BLaER1 treated with 17β-estradiol and CSF1 and Interleukin-3, amounts not matched to agents 10 nM and 100 nM (cell line): ENCODE measurements at regions not wholly inside any gene's neighbourhood (a gene's known extent, or its start where the extent isn't known, plus 50 kb on each side); places are given as distances from the start of the nearest gene placed in this dataset.
"Not testable (repeated sequence)": the region's sequence is repeated elsewhere in the genome, so short reads cannot be mapped to it uniquely, and the experiment has no call there.

ENCODE experiments used
- H3K27ac ChIP-seq, 11 experiments: shearing (Covaris generic); formaldehyde crosslinking; 2 replicates each; pipeline ENCODE4 v1.8.1; 2022
- H3K27me3 ChIP-seq, 11 experiments: shearing (Covaris generic); formaldehyde crosslinking; 2 replicates each; pipeline ENCODE4 v1.8.1; 2022
- H3K36me3 ChIP-seq, 11 experiments: shearing (Covaris generic); formaldehyde crosslinking; 2 replicates each; pipeline ENCODE4 v1.8.1; 2022
- H3K4me1 ChIP-seq, 10 experiments: shearing (Covaris generic); formaldehyde crosslinking; 2 replicates each; pipeline ENCODE4 v1.8.1; 2022
- H3K4me2 ChIP-seq, 11 experiments: shearing (Covaris generic); formaldehyde crosslinking; 2 replicates each; pipeline ENCODE4 v1.8.1; 2022
- H3K4me3 ChIP-seq, 10 experiments: shearing (Covaris generic); formaldehyde crosslinking; 2 replicates each; pipeline ENCODE4 v1.8.1; 2022
- H3K9ac ChIP-seq, 11 experiments: shearing (Covaris generic); formaldehyde crosslinking; 2 replicates each; pipeline ENCODE4 v1.8.1; 2022
- H3K9me3 ChIP-seq, 11 experiments: shearing (Covaris generic); formaldehyde crosslinking; replicated peaks in 1 of 11; 2 replicates each; pipeline ENCODE4 v1.8.1; 2022
- H4K20me1 ChIP-seq, 11 experiments: shearing (Covaris generic); formaldehyde crosslinking; 2 replicates each; pipeline ENCODE4 v1.8.1; 2022
- Cebpa-rat ChIP-seq, 11 experiments: shearing (Covaris generic); IDR thresholded peaks; 2 replicates each; pipeline ENCODE4 v1.8.1; 2022

- H3K27me3 ChIP-seq, H3K27ac ChIP-seq, H3K4me1 ChIP-seq, H3K4me2 ChIP-seq, H4K20me1 ChIP-seq, H3K4me3 ChIP-seq, H3K36me3 ChIP-seq, H3K9ac ChIP-seq: not testable (repeated sequence)
- H3K9me3 ChIP-seq, result peaks cover 7 to 22% (median 15%) of the 10 kb centered on the region in 11 experiments; a peak in 16 of 22 replicates
Measured at GRCh38 chr6:86872810-86873209, 64.5 kb upstream of the HTR1E start.

DNA sequence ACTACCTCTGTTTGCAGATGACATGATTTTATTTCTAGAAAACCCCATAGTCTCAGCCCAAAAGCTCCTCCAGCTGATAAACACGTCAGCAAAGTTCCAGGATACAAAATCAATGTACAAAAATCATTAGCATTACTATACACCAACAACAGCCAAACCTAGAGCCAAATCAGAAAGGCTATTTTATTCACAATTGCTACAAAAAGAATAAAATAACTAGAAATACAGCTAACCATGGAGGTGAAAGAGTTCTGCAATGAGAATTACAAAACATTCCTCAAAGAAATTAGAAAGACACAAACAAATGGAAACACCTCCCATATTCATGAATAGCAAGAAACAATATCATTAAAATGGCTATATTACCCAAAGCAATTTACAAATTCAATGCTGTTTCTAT, 65.6 kb upstream of the HTR1E start:
- Histone ChIP-seq H3K9me3 (peaks cover 7 to 24% (median 16%) of the 10 kb centered on the region in 11 experiments; a peak in 16 of 22 replicates), H3K27ac (no peak overlapping the region), H3K4me1 (no peaks in the 10 kb centered on the region), H4K20me1 (no peaks in the 10 kb centered on the region), H3K4me3 (no peak overlapping the region), H3K4me2 (no peak overlapping the region), H3K9ac (no peak overlapping the region), H3K27me3 (no peaks in the 10 kb centered on the region), H3K36me3 (no peaks in the 10 kb centered on the region)
- no peak for TF ChIP-seq Cebpa-rat (IDR thresholded peaks at IDR 0.05)

- Histone ChIP-seq H3K4me2 (no peak overlapping the region), H3K9me3 (peaks cover 7 to 24% (median 16%) of the 10 kb centered on the region in 11 experiments; a peak in 16 of 22 replicates), H3K9ac (no peak overlapping the region), H3K27me3 (no peaks in the 10 kb centered on the region), H3K36me3 (no peaks in the 10 kb centered on the region), H4K20me1 (no peaks in the 10 kb centered on the region), H3K4me1 (no peaks in the 10 kb centered on the region), H3K4me3 (no peak overlapping the region), H3K27ac (no peak overlapping the region)
- no peak for TF ChIP-seq Cebpa-rat (IDR thresholded peaks at IDR 0.05)
Measured at GRCh38 chr6:86869500-86869899, 67.8 kb upstream of the HTR1E start.

DNA sequence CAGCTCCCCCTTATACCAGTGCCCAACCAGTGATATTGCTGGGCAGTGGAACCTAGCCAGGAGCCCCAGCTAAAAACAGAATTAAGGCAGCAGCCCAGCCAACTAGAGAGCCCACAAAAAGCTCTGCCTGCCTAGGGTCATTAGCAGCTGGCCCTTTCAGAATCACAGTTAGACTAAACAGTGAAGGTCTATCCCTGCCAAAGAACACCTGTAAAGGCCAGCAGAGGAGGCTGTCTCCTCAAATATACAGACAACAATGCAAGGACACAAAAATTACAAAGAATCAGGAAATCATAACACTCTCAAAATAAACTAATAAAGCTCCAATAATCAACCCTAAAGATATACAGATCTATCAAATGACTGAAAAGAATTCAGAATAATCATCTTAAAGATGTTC, 77.8 kb upstream of the HTR1E start:
- no peaks in the 10 kb centered on the region for H3K4me1 ChIP-seq
- no peaks in the 10 kb centered on the region for H3K27me3 ChIP-seq
- no peak overlapping the region for H3K4me3 ChIP-seq
- no peak for TF ChIP-seq Cebpa-rat (IDR thresholded peaks at IDR 0.05)
- no peak overlapping the region for H3K4me2 ChIP-seq
- H4K20me1 ChIP-seq, result no peaks in the 10 kb centered on the region
- H3K9ac ChIP-seq, result no peak overlapping the region
- no peak overlapping the region for H3K27ac ChIP-seq
- no peaks in the 10 kb centered on the region for H3K36me3 ChIP-seq
- no peaks in the 10 kb centered on the region for H3K9me3 ChIP-seq

- Histone ChIP-seq H3K4me1 (no peaks in the 10 kb centered on the region), H3K27me3 (no peaks in the 10 kb centered on the region)
Measured at GRCh38 chr6:86858970-86859369, 78.4 kb upstream of the HTR1E start.

DNA sequence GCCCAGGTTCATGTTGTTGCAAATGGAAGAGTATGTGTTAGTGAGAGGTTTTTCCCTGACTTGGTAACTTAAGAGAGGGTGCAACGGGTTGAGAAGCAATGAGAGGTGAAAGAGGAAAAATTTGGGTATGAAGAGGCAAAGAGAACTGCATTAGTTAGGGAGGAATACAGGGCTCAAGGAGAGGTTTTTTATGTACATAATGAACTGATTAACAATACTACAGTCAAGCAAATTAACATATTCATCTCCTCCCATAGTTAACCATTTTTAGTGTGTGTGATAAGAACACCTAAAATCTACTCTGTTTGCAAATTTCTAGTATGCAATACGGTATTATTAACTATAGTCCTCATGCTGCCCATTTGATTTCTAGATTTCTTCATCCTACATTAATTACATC, 79.5 kb upstream of the HTR1E start:
- Histone ChIP-seq H3K4me1 (no peaks in the 10 kb centered on the region), H3K4me2 (no peak overlapping the region), H3K9ac (no peak overlapping the region), H4K20me1 (no peaks in the 10 kb centered on the region), H3K9me3 (no peaks in the 10 kb centered on the region), H3K36me3 (no peaks in the 10 kb centered on the region), H3K27ac (no peak overlapping the region), H3K27me3 (no peaks in the 10 kb centered on the region), H3K4me3 (no peak overlapping the region)
- no peak for TF ChIP-seq Cebpa-rat (IDR thresholded peaks at IDR 0.05)

More at GRCh38 chr6:86858970-86859369, 78.4 kb upstream of the HTR1E start:
- H3K9ac ChIP-seq, result no peak overlapping the region
- no peaks in the 10 kb centered on the region for H3K9me3 ChIP-seq
- H3K36me3 ChIP-seq, result no peaks in the 10 kb centered on the region
- H3K4me3 ChIP-seq, result no peak overlapping the region
- no peaks in the 10 kb centered on the region for H4K20me1 ChIP-seq
- H3K4me2 ChIP-seq, result no peak overlapping the region
- TF ChIP-seq Cebpa-rat (IDR thresholded peaks at IDR 0.05), result no peak
- no peak overlapping the region for H3K27ac ChIP-seq

- Histone ChIP-seq H3K4me2 (no peak overlapping the region), H3K27me3 (no peaks in the 10 kb centered on the region), H3K4me1 (no peaks in the 10 kb centered on the region), H3K9ac (no peak overlapping the region), H3K27ac (no peak overlapping the region), H3K36me3 (no peaks in the 10 kb centered on the region), H3K4me3 (no peak overlapping the region), H4K20me1 (no peaks in the 10 kb centered on the region), H3K9me3 (no peaks in the 10 kb centered on the region)
- TF ChIP-seq Cebpa-rat (IDR thresholded peaks at IDR 0.05), result no peak
Measured at GRCh38 chr6:86856937-86857563, 80.3 kb upstream of the HTR1E start.

DNA sequence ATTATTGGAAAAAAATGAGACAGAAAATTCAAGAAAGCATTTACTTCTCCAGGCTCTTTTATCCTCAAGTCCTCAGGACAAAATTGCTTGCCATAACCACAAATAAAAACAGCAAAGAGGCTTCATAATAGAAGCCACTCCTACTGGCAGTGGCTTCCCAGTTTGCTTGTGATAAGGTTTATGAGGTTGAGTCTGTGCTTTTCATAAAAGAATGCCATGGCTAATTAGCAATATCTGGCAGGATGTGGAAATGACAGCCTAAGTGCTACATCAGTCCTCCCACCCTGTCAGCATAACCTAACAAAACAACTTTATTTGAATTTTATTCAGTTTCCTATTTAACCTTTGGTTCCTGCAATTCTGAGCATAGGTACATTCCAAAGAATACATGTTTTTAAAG, 80.9 kb upstream of the HTR1E start:
- Histone ChIP-seq H4K20me1 (no peaks in the 10 kb centered on the region), H3K27me3 (no peaks in the 10 kb centered on the region), H3K9ac (no peak overlapping the region), H3K36me3 (no peaks in the 10 kb centered on the region), H3K9me3 (no peaks in the 10 kb centered on the region), H3K4me3 (no peak overlapping the region), H3K4me2 (no peak overlapping the region), H3K27ac (no peak overlapping the region), H3K4me1 (no peaks in the 10 kb centered on the region)
- no peak for TF ChIP-seq Cebpa-rat (IDR thresholded peaks at IDR 0.05)

GRCh38 chr6:86848986-86849385, 88.3 kb upstream of the HTR1E start:
- no peak overlapping the region for H3K9ac ChIP-seq

GRCh38 chr6:86832686-86833085, 104.6 kb upstream of the HTR1E start:
- no peak overlapping the region for H3K4me2 ChIP-seq
- no peak overlapping the region for H3K9ac ChIP-seq
- H3K4me3 ChIP-seq, result no peak overlapping the region
- no peak overlapping the region for H3K27ac ChIP-seq
- H4K20me1 ChIP-seq, result no peaks in the 10 kb centered on the region
- H3K4me1 ChIP-seq, result no peaks in the 10 kb centered on the region
- no peaks in the 10 kb centered on the region for H3K27me3 ChIP-seq
- no peak for TF ChIP-seq Cebpa-rat (IDR thresholded peaks at IDR 0.05)
- H3K9me3 ChIP-seq, result no peaks in the 10 kb centered on the region
- H3K36me3 ChIP-seq, result no peaks in the 10 kb centered on the region

More at GRCh38 chr6:86848986-86849385, 88.3 kb upstream of the HTR1E start:
- no peak overlapping the region for H3K4me2 ChIP-seq
- no peaks in the 10 kb centered on the region for H3K9me3 ChIP-seq
- H3K27me3 ChIP-seq, result no peaks in the 10 kb centered on the region
- no peak overlapping the region for H3K27ac ChIP-seq
- H4K20me1 ChIP-seq, result no peaks in the 10 kb centered on the region
- H3K36me3 ChIP-seq, result no peaks in the 10 kb centered on the region
- H3K4me1 ChIP-seq, result no peaks in the 10 kb centered on the region
- TF ChIP-seq Cebpa-rat (IDR thresholded peaks at IDR 0.05), result no peak
- H3K4me3 ChIP-seq, result no peak overlapping the region
